Esophagus squamous epithelium (tissue), 5 donors: ENCODE measurements at regions not wholly inside any gene's neighbourhood (a gene's known extent, or its start where the extent isn't known, plus 50 kb on each side); places are given as distances from the start of the nearest gene placed in this dataset.
"Not testable (repeated sequence)": the region's sequence is repeated elsewhere in the genome, so short reads cannot be mapped to it uniquely, and the experiment has no call there.

ENCODE experiments used
- DNase-seq: peaks from one replicate; lab custom pipeline; 2025; lab: John Stamatoyannopoulos, UW
- H3K27ac ChIP-seq, 4 donors: fragments of 200-600 bp; sonication (generic); one replicate each; pipeline ENCODE4 v1.5.1; 2016 to 2019; ENCODE audit warnings: mild to moderate bottlenecking in 1 of 4
- H3K27me3 ChIP-seq, 4 donors: fragments of 200-600 bp; sonication (generic); 1 replicate in 3 of 4; 2 replicates in 1 of 4; pipeline versions ENCODE4 v1.5.1 to v1.6.0; 2017 to 2021; ENCODE audit warnings: antibody characterized with exemption in 1 of 4
- H3K36me3 ChIP-seq, 3 donors: fragments of 200-600 bp; sonication (generic); one replicate each; pipeline ENCODE4 v1.5.1; 2016 to 2019
- H3K4me1 ChIP-seq, 3 donors: fragments of 200-600 bp; sonication (generic); one replicate each; pipeline ENCODE4 v1.5.1; 2017 to 2019
- H3K4me3 ChIP-seq, 4 donors: fragments of 200-600 bp; sonication (generic); 1 replicate in 3 of 4; 2 replicates in 1 of 4; pipeline ENCODE4 v1.5.1; 2016 to 2019; ENCODE audit warnings: mild to moderate bottlenecking in 2 of 4, moderate library complexity in 1 of 4
- H3K9me3 ChIP-seq, 3 donors: fragments of 200-600 bp; sonication (generic); one replicate each; pipeline ENCODE4 v1.5.1; 2016 to 2019
- CTCF ChIP-seq, 6 experiments: fragments of 450-650 bp in 4 of 6; fragments of 200-600 bp in 2 of 6; sonication (generic) in 2 of 6; IDR thresholded peaks; one replicate each; pipeline ENCODE4 v1.5.1; 2016 to 2019; ENCODE audit warnings: antibody characterized with exemption in 6 of 6, mild to moderate bottlenecking in 4 of 6, moderate library complexity in 4 of 6
- POLR2A ChIP-seq, 4 donors: fragments of 450-650 bp; IDR thresholded peaks; one replicate each; pipeline ENCODE4 v1.6.1; 2017; ENCODE audit warnings: antibody characterized with exemption in 4 of 4, mild to moderate bottlenecking in 4 of 4, moderate library complexity in 3 of 4
- WGBS, 2 donors: methylation state at CpG; one replicate each; pipeline ENCODE4 v1.1.5; 2018; 5-methylcytosine and 5-hydroxymethylcytosine counted together
- intact Hi-C: fragments of 100-400 bp; cut with DNase I; formaldehyde crosslinking; loops from one replicate; pipeline ENCODE4 v1.15.0; 2022
- donor health status: DM: yes; HTN: yes; CAD: no.

- H3K4me1 ChIP-seq = no peaks in the 10 kb centered on the region
- no peak overlapping the region for H3K27ac ChIP-seq
- no peak overlapping the region for H3K4me3 ChIP-seq
- intact Hi-C loops = no loop called here
- H3K27me3 ChIP-seq = peaks cover 0 to 64% (median 0%) of the 10 kb centered on the region in 4 donors
- no peak for DNase-seq
- 76 to 78% methylated on average over 2 of the region's 2 CpGs for WGBS, 2 donors
- no peaks in the 10 kb centered on the region for H3K9me3 ChIP-seq
- no peaks in the 10 kb centered on the region for H3K36me3 ChIP-seq
- TF ChIP-seq POLR2A (IDR thresholded peaks at IDR 0.05) = no peak
- TF ChIP-seq CTCF (IDR thresholded peaks at IDR 0.05) = no peak
These were observed 118.0 kb upstream of the ZBTB40 start for GRCh38 chr1:22333516-22334121.

DNA sequence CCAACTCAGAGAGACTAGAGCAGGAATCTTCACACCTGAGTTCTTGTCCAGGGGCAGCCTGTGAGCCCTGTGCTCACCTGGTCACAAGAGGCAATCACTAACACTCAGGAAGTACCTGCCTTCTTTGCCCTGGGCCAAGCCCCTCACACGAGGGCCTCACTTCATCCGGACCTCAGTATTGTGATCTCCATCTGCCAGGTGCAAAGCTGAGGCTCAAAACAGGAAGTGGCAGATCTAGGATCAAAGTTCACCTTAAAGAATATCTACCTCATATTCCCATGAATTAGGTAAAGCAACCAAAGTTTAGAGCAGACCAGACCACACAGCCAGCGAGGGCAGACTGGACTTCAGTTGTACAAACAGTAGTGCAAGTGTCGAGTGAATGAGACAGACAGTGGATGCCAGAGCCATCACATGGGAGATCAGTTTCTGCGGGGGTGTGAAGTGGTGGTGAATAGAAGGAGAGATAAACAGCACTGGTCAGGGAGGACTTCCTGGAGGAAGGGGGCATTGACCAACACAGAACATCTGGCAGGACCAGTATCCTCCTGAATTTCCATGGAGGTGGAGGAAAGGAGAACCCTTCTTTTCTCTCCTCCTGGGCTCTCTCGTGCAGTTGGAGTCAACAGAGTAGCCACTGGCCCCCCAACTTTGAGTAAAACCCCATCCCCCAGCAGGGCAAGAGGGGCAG lies 116.6 kb upstream of the ZBTB40 start:
- no peaks in the 10 kb centered on the region for H3K36me3 ChIP-seq
- no peak for TF ChIP-seq POLR2A (IDR thresholded peaks at IDR 0.05)
- no peak for TF ChIP-seq CTCF (IDR thresholded peaks at IDR 0.05)
- H3K27ac ChIP-seq = no peak overlapping the region
- no peaks in the 10 kb centered on the region for H3K9me3 ChIP-seq
- no peak overlapping the region for H3K4me3 ChIP-seq
- 36 to 53% methylated on average over 5 to 6 of the region's 6 CpGs for WGBS, 2 donors
- DNase-seq = no peak
- no peaks in the 10 kb centered on the region for H3K4me1 ChIP-seq
- peaks cover 0 to 68% (median 0%) of the 10 kb centered on the region in 4 donors for H3K27me3 ChIP-seq
- intact Hi-C loops = no loop called here

- H3K27ac ChIP-seq, intact Hi-C loops, H3K9me3 ChIP-seq, H3K36me3 ChIP-seq, H3K4me3 ChIP-seq, H3K4me1 ChIP-seq, DNase-seq: not testable (repeated sequence)
- 90 to 95% methylated on average over 2 of the region's 2 CpGs for WGBS, 2 donors
- H3K27me3 ChIP-seq = peaks cover 0 to 73% (median 0%) of the 10 kb centered on the region in 4 donors
These were observed 115.4 kb upstream of the ZBTB40 start for GRCh38 chr1:22336274-22336673.

GRCh38 chr1:22336696-22337545 lies 114.7 kb upstream of the ZBTB40 start:
- H3K9me3 ChIP-seq, H3K4me3 ChIP-seq, H3K36me3 ChIP-seq, H3K27ac ChIP-seq, H3K4me1 ChIP-seq, DNase-seq, intact Hi-C loops: not testable (repeated sequence)
- peaks cover 0 to 73% (median 0%) of the 10 kb centered on the region in 4 donors for H3K27me3 ChIP-seq
- 46 to 54% methylated on average over 2 of the region's 2 CpGs for WGBS, 2 donors

GRCh38 chr1:22338071-22338765 lies 113.4 kb upstream of the ZBTB40 start:
- intact Hi-C loops = no loop called here
- H3K4me1 ChIP-seq = peaks cover 0 to 9% (median 0%) of the 10 kb centered on the region in 3 donors
- TF ChIP-seq CTCF (IDR thresholded peaks at IDR 0.05) = no peak
- TF ChIP-seq POLR2A (IDR thresholded peaks at IDR 0.05) = no peak
- peaks cover 0 to 73% (median 0%) of the 10 kb centered on the region in 4 donors for H3K27me3 ChIP-seq
- DNase-seq = no peak
- no peaks in the 10 kb centered on the region for H3K9me3 ChIP-seq
- no peaks in the 10 kb centered on the region for H3K36me3 ChIP-seq
- WGBS, 2 donors = 78 to 88% methylated on average over 5 to 11 of the region's 12 CpGs
- H3K27ac ChIP-seq = no peak overlapping the region
- no peak overlapping the region for H3K4me3 ChIP-seq
